ENCODE measurements at regions not wholly inside any gene's neighbourhood (a gene's known extent, or its start where the extent isn't known, plus 50 kb on each side); places are given as distances from the start of the nearest gene placed in this dataset.

- no peak for TF ChIP-seq CTCF (IDR thresholded peaks at IDR 0.05)
- TF ChIP-seq EP300 (IDR thresholded peaks at IDR 0.05; ENCODE audit: low read depth), result no peak
Measured at GRCh38 chr15:66939016-66939415, 126.4 kb upstream of the SMAD3 start.

All from transverse colon (tissue), 3 donors.